Peyer's patch (tissue), 4 donors: ENCODE measurements at regions not wholly inside any gene's neighbourhood (a gene's known extent, or its start where the extent isn't known, plus 50 kb on each side); places are given as distances from the start of the nearest gene placed in this dataset.

Experiments
- CTCF ChIP-seq, 6 experiments: fragments of 450-650 bp in 4 of 6; fragments of 200-600 bp in 2 of 6; sonication (generic) in 1 of 6; IDR thresholded peaks; one replicate each; pipeline ENCODE4 v1.5.1; 2017 to 2019; ENCODE audit warnings: antibody characterized with exemption in 6 of 6, mild to moderate bottlenecking in 3 of 6, moderate library complexity in 1 of 6
- POLR2A ChIP-seq, 2 donors: fragments of 450-650 bp; IDR thresholded peaks; one replicate each; pipeline ENCODE4 v1.5.1; 2017; ENCODE audit warnings: antibody characterized with exemption in 2 of 2, mild to moderate bottlenecking in 2 of 2, moderate library complexity in 2 of 2

- TF ChIP-seq CTCF (IDR thresholded peaks at IDR 0.05) (no peak), POLR2A (IDR thresholded peaks at IDR 0.05) (no peak)
Measured at GRCh38 chr9:2337627-2338026, 284.0 kb upstream of the VLDLR start.
